Skeletal muscle satellite cell (primary cell): ENCODE measurements at regions not wholly inside any gene's neighbourhood (a gene's known extent, or its start where the extent isn't known, plus 50 kb on each side); places are given as distances from the start of the nearest gene placed in this dataset.

Experiments used
- H3K27me3 ChIP-seq: 2 replicates; pipeline ENCODE4 v1.7.0; 2013; ENCODE audit warnings: low read length; ENCODE audit not compliant: control insufficient read depth, insufficient read depth
- H3K36me3 ChIP-seq: 2 replicates; pipeline ENCODE4 v1.7.0; 2013; ENCODE audit warnings: mild to moderate bottlenecking, control low read depth, low read length; ENCODE audit not compliant: insufficient read depth
- H3K4me1 ChIP-seq: 2 replicates; pipeline ENCODE4 v1.7.0; 2013; ENCODE audit warnings: low read length; ENCODE audit not compliant: control insufficient read depth, insufficient read depth
- H3K4me2 ChIP-seq: 2 replicates; pipeline ENCODE4 v1.7.0; 2013; ENCODE audit warnings: mild to moderate bottlenecking, low read length
- H3K4me3 ChIP-seq: 2 replicates; pipeline ENCODE4 v1.7.0; 2013; ENCODE audit warnings: low read length
- H3K9ac ChIP-seq: 2 replicates; pipeline ENCODE4 v1.7.0; 2013; ENCODE audit warnings: mild to moderate bottlenecking, low read depth, low read length, moderate library complexity
- H3K9me3 ChIP-seq: replicated peaks from 2 replicates; pipeline ENCODE4 v1.7.0; 2013; ENCODE audit warnings: mild to moderate bottlenecking, control low read depth, low read length

DNA sequence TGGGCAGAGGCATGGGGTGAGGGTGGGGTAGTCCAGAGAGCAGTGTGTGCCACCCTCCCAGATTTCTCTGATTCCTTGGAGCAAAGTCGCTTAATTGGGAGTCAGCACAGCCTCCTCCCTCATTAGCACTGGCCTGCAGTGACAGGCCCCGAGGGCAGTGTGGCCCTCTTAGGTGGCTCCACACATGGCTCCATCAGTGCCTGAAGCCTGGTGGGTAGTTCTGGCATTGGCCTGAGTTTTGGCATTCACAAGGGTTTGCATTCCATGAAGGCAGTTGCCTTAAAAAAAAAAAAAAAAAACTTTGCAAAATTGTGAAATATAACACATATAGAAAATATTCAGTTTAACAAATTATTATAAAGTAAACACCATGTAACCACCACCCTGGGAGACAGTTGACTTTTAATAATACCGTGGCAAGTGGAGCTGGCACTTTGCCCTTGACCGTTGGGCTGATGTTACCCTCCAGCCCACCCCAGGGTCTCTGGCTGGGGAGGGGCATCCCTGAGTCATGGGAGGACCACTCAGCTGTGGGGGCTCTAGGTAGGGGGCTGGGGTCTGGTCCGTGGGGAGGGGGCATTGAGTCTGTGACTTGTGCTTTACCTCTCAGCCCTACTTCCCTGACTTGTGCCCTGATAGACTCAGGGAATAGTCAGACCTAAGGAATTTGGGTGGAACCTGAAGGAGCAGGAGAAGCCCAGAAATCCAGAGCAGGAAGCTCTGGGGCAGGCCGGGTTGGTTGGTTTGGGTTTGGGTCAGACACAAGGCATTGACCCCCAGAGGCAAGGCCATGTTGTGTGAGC lies 51.3 kb upstream of the PITX1 start:
- H3K4me2 ChIP-seq = no peak overlapping the region
- H3K36me3 ChIP-seq = no peaks in the 10 kb centered on the region
- H3K27me3 ChIP-seq = peaks cover 25% of the 10 kb centered on the region
- H3K4me1 ChIP-seq = no peaks in the 10 kb centered on the region
- peaks cover 7% of the 10 kb centered on the region for H3K9me3 ChIP-seq
- no peak overlapping the region for H3K4me3 ChIP-seq
- no peak overlapping the region for H3K9ac ChIP-seq
